C1 segment of cervical spinal cord (tissue), 14 donors: ENCODE measurements at regions not wholly inside any gene's neighbourhood (a gene's known extent, or its start where the extent isn't known, plus 50 kb on each side); places are given as distances from the start of the nearest gene placed in this dataset.

Experiments
- DNase-seq, 14 donors: peaks; one replicate each; lab custom pipeline; 2025; lab: John Stamatoyannopoulos, UW

- no peak for DNase-seq
These were observed 273.1 kb downstream of the TTLL7 start for GRCh38 chr1:83725735-83726360.

- no peak for DNase-seq
These were observed 280.6 kb downstream of the TTLL7 start for GRCh38 chr1:83718338-83718737.

- no peak for DNase-seq
These were observed 281.1 kb downstream of the TTLL7 start for GRCh38 chr1:83717785-83718184.

- no peak for DNase-seq
These were observed 282.3 kb downstream of the TTLL7 start for GRCh38 chr1:83716641-83717040.

- no peak for DNase-seq
These were observed 283.4 kb downstream of the TTLL7 start for GRCh38 chr1:83715550-83715949.

- no peak for DNase-seq
These were observed 289.3 kb downstream of the TTLL7 start for GRCh38 chr1:83709662-83710061.

GRCh38 chr1:83706354-83706938 is 292.5 kb downstream of the TTLL7 start:
- no peak for DNase-seq

- no peak for DNase-seq
These were observed 293.8 kb downstream of the TTLL7 start for GRCh38 chr1:83705091-83705490.

- no peak for DNase-seq
These were observed 294.6 kb downstream of the TTLL7 start for GRCh38 chr1:83704350-83704749.

GRCh38 chr1:83702356-83702755 is 296.6 kb downstream of the TTLL7 start:
- no peak for DNase-seq

GRCh38 chr1:83701355-83701754 is 297.6 kb downstream of the TTLL7 start:
- no peak for DNase-seq

GRCh38 chr1:83698644-83699043 is 300.3 kb downstream of the TTLL7 start:
- DNase-seq: no peak

GRCh38 chr1:83697961-83698360 is 301.0 kb downstream of the TTLL7 start:
- DNase-seq: no peak

GRCh38 chr1:83697220-83697619 is 301.7 kb downstream of the TTLL7 start:
- no peak for DNase-seq

- no peak for DNase-seq
These were observed 304.5 kb downstream of the TTLL7 start for GRCh38 chr1:83694449-83694848.

GRCh38 chr1:83693427-83694126 is 305.4 kb downstream of the TTLL7 start:
- DNase-seq: peak in 1 of 14 donors; percentile 32

- DNase-seq: peak in 6 of 14 donors; percentile 11 to 39 (median 30)
These were observed 306.2 kb downstream of the TTLL7 start for GRCh38 chr1:83692524-83693381.

GRCh38 chr1:83691953-83692500 is 306.9 kb downstream of the TTLL7 start:
- DNase-seq: peak in 1 of 14 donors; percentile 1

GRCh38 chr1:83689921-83690868 is 308.7 kb downstream of the TTLL7 start:
- no peak for DNase-seq

GRCh38 chr1:83682132-83682531 is 316.8 kb downstream of the TTLL7 start:
- no peak for DNase-seq

GRCh38 chr1:83676106-83676505 is 322.8 kb downstream of the TTLL7 start:
- no peak for DNase-seq
